ENCODE measurements at regions not wholly inside any gene's neighbourhood (a gene's known extent, or its start where the extent isn't known, plus 50 kb on each side); places are given as distances from the start of the nearest gene placed in this dataset.

DNA sequence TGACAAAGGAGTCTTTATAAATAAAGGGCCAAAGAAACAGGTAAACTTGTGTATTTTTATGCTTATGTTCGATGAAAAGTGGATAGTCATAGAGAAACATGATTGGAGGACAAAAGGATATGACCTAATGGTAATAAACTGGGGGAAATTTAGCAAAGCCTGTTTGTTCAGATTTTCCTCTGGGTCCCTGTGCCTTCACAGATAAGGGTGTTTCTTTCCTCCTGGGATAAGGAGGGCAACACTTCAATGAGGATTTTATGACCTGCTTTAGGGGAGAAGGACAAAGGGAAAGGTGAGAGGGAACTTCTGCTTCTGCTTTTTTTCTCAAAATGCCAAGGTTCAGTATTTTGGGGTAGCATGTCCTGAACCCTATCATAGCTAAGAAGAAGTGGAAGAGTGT, 531.3 kb upstream of the ALCAM start:
- peak overlapping the region; percentile 2 to 93 (median 38); a peak in 6 of 7 replicates for H3K27ac Mint-ChIP-seq
- no peak overlapping the region for H4K5ac ChIP-seq (ENCODE audit: insufficient read length, low read depth, low read length)
- H2BK20ac ChIP-seq (ENCODE audit: low read depth, low read length, poor library complexity, severe bottlenecking): no peak overlapping the region
- no peaks in the 10 kb centered on the region for H3K79me1 ChIP-seq (ENCODE audit: insufficient read depth, low read depth, low read length, poor library complexity, severe bottlenecking)
- H3T11ph ChIP-seq (ENCODE audit: low read length): no peak overlapping the region
- H3K4me2 ChIP-seq (ENCODE audit: insufficient read depth, insufficient read length, low read length): no peak overlapping the region
- H3K23me2 ChIP-seq (ENCODE audit: insufficient read length, low read depth, low read length, poor library complexity, severe bottlenecking): no peaks in the 10 kb centered on the region
- H4K91ac ChIP-seq (ENCODE audit: insufficient read length, low read depth, low read length): no peak overlapping the region
- no peaks in the 10 kb centered on the region for H3K9me3 ChIP-seq (ENCODE audit: control insufficient read depth, low read depth, low read length)
- H3K4me3 Mint-ChIP-seq: no peak overlapping the region
- no peak overlapping the region for H2BK15ac ChIP-seq (ENCODE audit: low read depth, low read length)
- H3K56ac ChIP-seq (ENCODE audit: insufficient read length, low read depth, low read length): no peak overlapping the region
- no peak overlapping the region for H2AK5ac ChIP-seq (ENCODE audit: insufficient read length, low read length)
- no peak overlapping the region for H2BK5ac ChIP-seq (ENCODE audit: insufficient read length, low read length)
- no peak overlapping the region for H3K4ac ChIP-seq (ENCODE audit: low read depth, low read length)
- H3K79me2 ChIP-seq (ENCODE audit: insufficient read depth, low read length): no peaks in the 10 kb centered on the region
- DNase-seq: no peak
- no CpG with 5 or more reads among the region's 1 CpG for WGBS (ENCODE audit: extremely low coverage, insufficient read length, low lambda C conversion rate)
- H3K9ac ChIP-seq (ENCODE audit: extremely low read depth, insufficient read length, low read length): no peak overlapping the region
- H2BK12ac ChIP-seq (ENCODE audit: insufficient read length, low read depth, low read length): no peak overlapping the region
- H3K36me3 Mint-ChIP-seq (ENCODE audit: insufficient read depth in 1 of 3, low read depth in 3 of 3): no peaks in the 10 kb centered on the region
- H3K27me3 ChIP-seq (ENCODE audit: insufficient read depth, low read length): no peaks in the 10 kb centered on the region
- H3K4me1 Mint-ChIP-seq: peaks cover 19 to 29% of the 10 kb centered on the region in 2 experiments
- H3K9me3 Mint-ChIP-seq: no peaks in the 10 kb centered on the region
- no peak overlapping the region for H4K8ac ChIP-seq (replicated peaks; ENCODE audit: insufficient read length, low read depth, low read length)
- H3K27me3 Mint-ChIP-seq (ENCODE audit: low read depth): no peaks in the 10 kb centered on the region
- H3K27ac ChIP-seq (ENCODE audit: insufficient read length, low read depth, low read length): no peak overlapping the region
- H2BK120ac ChIP-seq (ENCODE audit: low read depth, low read length, poor library complexity, severe bottlenecking): no peak overlapping the region
- TF ChIP-seq, protein P1, sequence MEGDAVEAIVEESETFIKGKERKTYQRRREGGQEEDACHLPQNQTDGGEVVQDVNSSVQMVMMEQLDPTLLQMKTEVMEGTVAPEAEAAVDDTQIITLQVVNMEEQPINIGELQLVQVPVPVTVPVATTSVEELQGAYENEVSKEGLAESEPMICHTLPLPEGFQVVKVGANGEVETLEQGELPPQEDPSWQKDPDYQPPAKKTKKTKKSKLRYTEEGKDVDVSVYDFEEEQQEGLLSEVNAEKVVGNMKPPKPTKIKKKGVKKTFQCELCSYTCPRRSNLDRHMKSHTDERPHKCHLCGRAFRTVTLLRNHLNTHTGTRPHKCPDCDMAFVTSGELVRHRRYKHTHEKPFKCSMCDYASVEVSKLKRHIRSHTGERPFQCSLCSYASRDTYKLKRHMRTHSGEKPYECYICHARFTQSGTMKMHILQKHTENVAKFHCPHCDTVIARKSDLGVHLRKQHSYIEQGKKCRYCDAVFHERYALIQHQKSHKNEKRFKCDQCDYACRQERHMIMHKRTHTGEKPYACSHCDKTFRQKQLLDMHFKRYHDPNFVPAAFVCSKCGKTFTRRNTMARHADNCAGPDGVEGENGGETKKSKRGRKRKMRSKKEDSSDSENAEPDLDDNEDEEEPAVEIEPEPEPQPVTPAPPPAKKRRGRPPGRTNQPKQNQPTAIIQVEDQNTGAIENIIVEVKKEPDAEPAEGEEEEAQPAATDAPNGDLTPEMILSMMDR (conservative IDR thresholded peaks at IDR 0.05): no peak
- H3K23ac ChIP-seq (ENCODE audit: insufficient read length, low read depth, low read length): no peak overlapping the region
- H2AFZ ChIP-seq (ENCODE audit: low read length): no peak overlapping the region
- no peaks in the 10 kb centered on the region; the same call in 1 of the 2 replicates for H3K4me1 ChIP-seq (ENCODE audit: insufficient read depth, low read length)
- no peak overlapping the region for H3K18ac ChIP-seq (ENCODE audit: insufficient read length, low read depth, low read length)
- no peaks in the 10 kb centered on the region for H4K20me1 ChIP-seq (ENCODE audit: control insufficient read depth, insufficient read depth, insufficient read length)
- no peak overlapping the region for H3K14ac ChIP-seq (ENCODE audit: insufficient read depth, low read length)
